HG03432 (cell line): ENCODE measurements at regions not wholly inside any gene's neighbourhood (a gene's known extent, or its start where the extent isn't known, plus 50 kb on each side); places are given as distances from the start of the nearest gene placed in this dataset.
"Not testable (repeated sequence)": the region's sequence is repeated elsewhere in the genome, so short reads cannot be mapped to it uniquely, and the experiment has no call there.

Source experiments
- ATAC-seq: cut with Tn5 transposase; IDR thresholded peaks from one replicate; pipeline ENCODE4 v1.9.1; 2021; ENCODE audit warnings: mild to moderate bottlenecking, moderate library complexity; ENCODE audit not compliant: unreplicated experiment

DNA sequence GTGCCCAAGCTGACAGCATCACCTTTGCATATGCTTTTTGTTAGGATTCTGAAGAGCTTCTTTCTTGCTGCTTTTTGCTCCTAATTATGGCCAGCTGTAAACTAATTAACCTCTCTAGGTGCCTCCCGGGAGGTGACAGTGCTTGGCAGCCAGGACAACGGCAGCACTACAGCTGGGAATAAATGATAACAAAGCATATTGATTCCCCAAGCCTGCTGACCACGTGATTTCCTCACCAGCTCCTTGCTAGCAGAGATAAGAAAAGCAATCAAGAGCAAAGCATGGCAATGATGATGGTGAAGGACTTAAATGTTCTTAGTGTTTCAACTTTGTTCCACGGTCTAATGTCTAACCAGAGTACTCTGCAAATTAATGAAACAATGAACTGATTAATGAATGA lies 1074.4 kb upstream of the GYPC start:
- ATAC-seq: no peak

DNA sequence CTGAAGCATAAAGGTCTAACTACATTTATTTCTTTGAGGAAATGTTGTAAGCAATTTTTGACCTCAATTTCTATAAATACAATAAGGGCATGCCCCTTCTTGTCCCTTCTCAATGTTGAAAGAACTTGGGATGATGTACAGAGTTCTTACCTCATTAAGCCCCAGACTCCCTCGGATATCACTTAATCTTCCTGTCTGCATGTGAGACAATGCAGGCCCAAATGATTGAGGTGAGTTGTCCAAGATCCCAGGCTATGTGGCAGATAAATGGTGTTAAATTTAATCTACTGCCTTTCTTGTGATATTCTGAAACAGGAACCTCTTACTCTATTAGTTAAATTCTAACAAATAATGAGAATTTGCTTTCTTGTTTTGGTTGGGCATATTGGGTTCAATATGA lies 1073.4 kb upstream of the GYPC start:
- ATAC-seq: no peak

DNA sequence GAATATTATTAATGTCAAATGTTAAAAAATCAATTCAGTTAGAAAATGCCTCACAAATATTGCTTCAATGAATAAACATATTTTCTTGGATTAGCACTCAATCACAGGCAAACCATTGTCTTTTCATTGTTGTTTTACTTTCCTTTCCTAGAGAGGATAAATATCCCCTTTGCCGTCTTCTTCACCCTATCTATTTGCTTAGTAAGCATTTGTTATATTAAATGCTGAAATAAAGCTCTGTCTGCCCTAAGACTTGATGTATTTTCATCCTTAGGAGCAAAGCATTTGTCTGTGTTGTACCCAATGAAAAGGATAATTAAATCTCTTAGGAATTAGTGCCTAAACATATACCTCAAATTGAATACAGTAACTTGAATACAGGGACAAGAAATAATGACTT lies 1071.2 kb upstream of the GYPC start:
- ATAC-seq: no peak

- ATAC-seq: no peak
Observed at GRCh38 chr2:125588780-125589179, 1067.2 kb upstream of the GYPC start.

DNA sequence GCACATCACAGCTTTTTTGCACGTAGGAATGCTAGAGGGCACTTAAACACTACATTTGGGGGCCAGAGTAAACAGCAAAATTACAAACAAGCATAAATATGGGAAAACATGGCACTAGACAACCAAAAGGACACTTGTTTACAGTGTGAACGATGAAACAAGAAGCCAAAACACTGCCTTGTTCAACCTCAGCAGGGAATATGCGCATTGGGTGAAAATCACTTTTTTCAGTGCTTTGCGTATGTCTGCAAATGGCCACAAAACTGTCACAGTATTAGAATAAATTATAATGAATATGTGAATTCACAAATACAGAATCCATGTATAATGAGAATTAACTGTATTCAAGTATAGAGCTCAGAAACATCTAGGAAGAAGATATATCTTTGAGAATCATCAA lies 1064.0 kb upstream of the GYPC start:
- ATAC-seq: no peak

- ATAC-seq: no peak
Observed at GRCh38 chr2:125593036-125593435, 1062.9 kb upstream of the GYPC start.

- no peak for ATAC-seq
Observed at GRCh38 chr2:125596612-125597011, 1059.3 kb upstream of the GYPC start.

DNA sequence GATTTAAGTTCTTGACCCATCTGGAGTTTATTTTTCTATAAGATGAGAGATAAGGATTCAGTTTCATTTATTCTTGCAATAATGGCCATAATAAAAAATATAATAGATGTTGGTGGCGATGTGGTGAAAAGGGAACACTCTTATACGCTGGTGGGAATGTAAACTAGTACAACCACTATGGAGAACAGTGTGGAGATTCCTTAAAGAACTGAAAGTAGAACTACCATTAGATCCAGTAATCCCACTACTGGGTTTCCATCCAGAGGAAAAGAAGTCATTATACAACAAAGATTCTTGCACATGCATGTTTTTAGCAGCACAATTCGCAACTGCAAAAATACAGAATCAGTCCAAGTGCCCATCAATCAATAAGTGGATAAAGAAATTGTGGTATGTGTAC lies 1040.5 kb upstream of the GYPC start:
- ATAC-seq: no peak

- no peak for ATAC-seq
Observed at GRCh38 chr2:125630377-125630776, 1025.6 kb upstream of the GYPC start.

GRCh38 chr2:125634662-125635061 lies 1021.3 kb upstream of the GYPC start:
- ATAC-seq: no peak

DNA sequence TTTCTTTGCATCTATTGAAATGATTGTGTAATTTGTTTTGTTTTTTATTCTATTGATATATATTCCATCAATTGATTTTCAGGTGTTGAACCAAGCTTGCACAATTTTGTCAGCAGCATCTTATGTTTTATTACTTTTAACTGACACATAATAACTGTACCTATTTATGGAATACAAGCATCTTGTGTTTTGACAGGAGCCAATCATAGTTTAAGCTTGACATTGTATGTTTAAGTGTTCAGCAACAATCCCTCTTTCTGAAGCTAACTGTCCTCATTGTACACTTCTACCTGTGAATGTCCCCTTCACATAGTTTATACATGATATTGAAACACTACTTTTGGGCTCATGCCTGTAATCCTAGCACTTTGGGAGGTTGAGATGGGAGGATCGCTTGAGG lies 1017.6 kb upstream of the GYPC start:
- no peak for ATAC-seq

- ATAC-seq: no peak
Observed at GRCh38 chr2:125642032-125642431, 1013.9 kb upstream of the GYPC start.

GRCh38 chr2:125643128-125643527 lies 1012.8 kb upstream of the GYPC start:
- ATAC-seq: peak; percentile 47

- ATAC-seq: peak; percentile 63
Observed at GRCh38 chr2:125643585-125643984, 1012.4 kb upstream of the GYPC start.

DNA sequence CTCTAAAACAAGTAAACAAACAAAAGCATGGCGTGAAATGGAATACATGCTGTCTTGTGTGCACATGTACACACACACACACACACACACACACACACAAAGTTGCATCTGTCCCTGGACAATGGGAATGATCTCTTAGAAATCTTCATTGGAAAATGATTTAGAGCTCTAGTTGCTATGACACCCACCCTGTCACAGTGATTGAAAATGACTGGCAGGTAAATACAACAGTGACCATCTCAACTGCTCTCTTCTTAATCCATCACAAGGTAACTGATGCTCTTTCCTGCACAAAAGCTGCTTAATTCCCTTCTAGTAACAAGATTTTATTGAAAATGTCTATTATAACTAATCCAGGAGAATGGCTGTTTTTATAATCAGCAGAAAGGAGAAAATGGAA lies 1011.7 kb upstream of the GYPC start:
- no peak for ATAC-seq

- ATAC-seq: no peak
Observed at GRCh38 chr2:125652280-125652679, 1003.7 kb upstream of the GYPC start.

GRCh38 chr2:125654226-125654625 lies 1001.7 kb upstream of the GYPC start:
- no peak for ATAC-seq

DNA sequence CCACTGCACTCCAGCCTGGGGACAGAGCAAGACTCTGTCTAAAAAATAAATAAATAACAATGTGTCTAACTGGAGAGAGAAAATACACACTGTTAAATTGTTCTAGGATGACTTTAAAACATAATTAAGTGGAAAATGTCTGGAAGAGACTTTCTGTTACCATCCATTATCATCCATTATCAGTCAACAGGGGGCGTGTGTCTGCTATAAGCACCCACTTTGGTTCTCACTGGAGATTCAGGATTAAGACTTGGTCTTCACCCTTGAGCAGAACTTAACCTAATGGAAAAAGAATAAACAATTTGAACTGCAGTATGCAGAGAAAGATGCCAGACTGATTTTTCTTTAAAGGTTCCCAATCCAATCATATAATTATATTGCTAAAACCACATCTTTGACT lies 999.8 kb upstream of the GYPC start:
- ATAC-seq: no peak

- ATAC-seq: no peak
Observed at GRCh38 chr2:125658583-125658982, 997.4 kb upstream of the GYPC start.

- not testable (repeated sequence) for ATAC-seq
Observed at GRCh38 chr2:125660369-125660768, 995.6 kb upstream of the GYPC start.

DNA sequence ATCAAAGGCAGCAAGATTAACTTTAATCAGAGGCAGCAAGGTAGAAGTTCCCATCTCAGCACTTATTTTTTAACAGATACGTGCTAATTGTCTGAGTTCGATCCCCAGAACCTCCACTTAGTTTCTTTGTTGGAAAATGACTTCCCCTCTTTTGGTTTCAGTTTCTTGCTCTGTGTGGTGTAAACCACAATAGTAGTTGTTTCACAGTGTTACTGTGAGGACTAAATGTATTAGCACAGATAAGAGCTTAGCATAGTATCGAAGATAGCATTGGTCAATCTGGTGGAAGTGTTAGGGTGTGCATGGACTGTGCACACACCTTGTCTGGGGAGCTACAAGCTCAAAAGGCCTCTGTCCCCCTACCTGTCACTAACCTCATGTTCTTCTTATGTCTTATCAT lies 988.3 kb upstream of the GYPC start:
- peak; percentile 84 for ATAC-seq

DNA sequence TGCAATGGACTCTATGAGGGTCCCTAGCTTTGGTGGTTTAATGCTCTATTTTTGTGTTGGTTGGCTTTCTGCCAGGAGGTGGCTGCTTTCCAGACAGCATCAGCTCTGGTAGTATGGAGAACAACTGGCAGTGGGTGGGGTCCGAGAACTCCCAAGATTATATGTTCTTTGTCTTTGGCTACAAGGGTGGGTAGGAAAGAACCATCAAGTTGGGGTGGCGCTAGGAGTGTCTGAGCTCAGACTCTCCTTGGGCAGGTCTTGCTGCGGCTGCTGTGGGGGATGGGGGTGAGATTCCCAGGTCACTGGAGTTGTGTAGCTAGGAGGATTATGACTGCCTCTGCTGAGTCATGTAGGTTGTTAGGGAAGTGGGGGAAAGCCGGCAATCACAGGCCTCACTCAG lies 976.1 kb upstream of the GYPC start:
- ATAC-seq: no peak

DNA sequence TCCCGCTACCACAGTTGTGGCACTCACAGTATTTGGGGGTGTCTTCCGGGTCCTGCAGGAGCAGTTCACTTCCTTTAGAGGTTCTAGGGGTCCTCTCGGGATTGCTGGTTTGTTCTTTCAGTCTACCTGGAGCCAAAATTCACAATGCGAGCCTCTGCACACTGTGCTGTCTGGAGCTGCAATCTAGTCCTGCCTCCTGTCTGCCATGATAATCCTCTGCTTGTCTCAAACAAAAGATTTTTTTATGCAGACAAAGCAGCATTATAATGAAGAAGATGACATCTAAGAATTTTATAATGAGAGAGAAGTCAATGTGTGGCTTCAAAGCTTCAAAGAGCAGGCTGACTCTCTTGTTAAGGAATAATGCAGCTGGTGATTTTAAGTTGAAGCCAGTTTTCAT lies 975.1 kb upstream of the GYPC start:
- no peak for ATAC-seq

DNA sequence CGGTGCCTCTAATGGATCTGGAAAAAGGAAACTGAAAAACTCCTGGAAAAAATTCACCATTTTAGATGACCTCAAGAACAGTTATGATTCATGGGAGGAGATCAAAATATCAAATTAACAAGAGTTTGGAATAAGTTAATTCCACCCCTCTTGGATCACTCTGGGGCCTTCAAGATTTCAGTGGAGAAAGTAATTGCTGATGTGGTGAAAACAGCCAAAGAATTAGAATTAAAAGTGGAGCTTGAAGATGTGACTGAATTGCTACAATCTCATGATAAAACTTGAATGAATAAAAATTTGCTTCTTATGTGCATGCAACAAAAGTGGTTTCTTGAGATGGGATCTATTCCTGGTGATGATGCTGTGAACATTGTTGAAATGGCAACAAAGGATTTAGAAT lies 974.4 kb upstream of the GYPC start:
- ATAC-seq: no peak
